GM21529 (cell line): ENCODE measurements at regions not wholly inside any gene's neighbourhood (a gene's known extent, or its start where the extent isn't known, plus 50 kb on each side); places are given as distances from the start of the nearest gene placed in this dataset.
"Not testable (repeated sequence)": the region's sequence is repeated elsewhere in the genome, so short reads cannot be mapped to it uniquely, and the experiment has no call there.

Experiments
- ATAC-seq: cut with Tn5 transposase; IDR thresholded peaks from one replicate; pipeline ENCODE4 v1.9.1; 2021; ENCODE audit not compliant: unreplicated experiment

- ATAC-seq: no peak
Observed at GRCh38 chr1:212155219-212155618, 119.7 kb downstream of the DTL start.

- ATAC-seq: no peak
Observed at GRCh38 chr1:212157252-212157651, 121.7 kb downstream of the DTL start.

GRCh38 chr1:212158912-212159796 is 123.6 kb downstream of the DTL start:
- ATAC-seq: no peak

GRCh38 chr1:212161231-212161781 is 123.9 kb upstream of the PPP2R5A start:
- ATAC-seq: no peak

- peak; percentile 66 for ATAC-seq
Observed at GRCh38 chr1:212162635-212163034, 122.6 kb upstream of the PPP2R5A start.

- no peak for ATAC-seq
Observed at GRCh38 chr1:212164095-212164872, 120.9 kb upstream of the PPP2R5A start.

GRCh38 chr1:212166244-212166643 is 119.0 kb upstream of the PPP2R5A start:
- no peak for ATAC-seq

GRCh38 chr1:212166644-212167043 is 118.6 kb upstream of the PPP2R5A start:
- no peak for ATAC-seq

- no peak for ATAC-seq
Observed at GRCh38 chr1:212167098-212167497, 118.1 kb upstream of the PPP2R5A start.

GRCh38 chr1:212173567-212173966 is 111.6 kb upstream of the PPP2R5A start:
- ATAC-seq: no peak

GRCh38 chr1:212174295-212174694 is 110.9 kb upstream of the PPP2R5A start:
- ATAC-seq: not testable (repeated sequence)

- no peak for ATAC-seq
Observed at GRCh38 chr1:212177542-212177941, 107.7 kb upstream of the PPP2R5A start.

- no peak for ATAC-seq
Observed at GRCh38 chr1:212178851-212179250, 106.4 kb upstream of the PPP2R5A start.

GRCh38 chr1:212179394-212180076 is 105.7 kb upstream of the PPP2R5A start:
- ATAC-seq: no peak

GRCh38 chr1:212181015-212181882 is 104.0 kb upstream of the PPP2R5A start:
- no peak for ATAC-seq

- no peak for ATAC-seq
Observed at GRCh38 chr1:212182171-212182570, 103.0 kb upstream of the PPP2R5A start.

GRCh38 chr1:212182579-212182978 is 102.6 kb upstream of the PPP2R5A start:
- no peak for ATAC-seq

- ATAC-seq: peak; percentile 100
Observed at GRCh38 chr1:212186427-212187207, 98.6 kb upstream of the PPP2R5A start.

- ATAC-seq: no peak
Observed at GRCh38 chr1:212188599-212189351, 96.4 kb upstream of the PPP2R5A start.
